ENCODE measurements at regions not wholly inside any gene's neighbourhood (a gene's known extent, or its start where the extent isn't known, plus 50 kb on each side); places are given as distances from the start of the nearest gene placed in this dataset.
A peak's percentile ranks its signal among the peaks of the same experiment; 100 is the strongest.

GRCh38 chr3:67094774-67095173, 96.7 kb downstream of the KBTBD8 start:
- H3K4me1 Mint-ChIP-seq (ENCODE audit: low read depth), result peaks cover 4% of the 10 kb centered on the region
- ChIA-PET CTCF (no interaction called here), POLR2A (no interaction called here)
- no peak for DNase-seq
- H3K27ac Mint-ChIP-seq, result no peak overlapping the region
- H3K9me3 Mint-ChIP-seq, result no peaks in the 10 kb centered on the region
- H3K27me3 Mint-ChIP-seq, result no peaks in the 10 kb centered on the region
- H3K4me3 Mint-ChIP-seq, result no peak overlapping the region
- intact Hi-C loops (cut with micrococcal nuclease), result no loop called here
- no peaks in the 10 kb centered on the region for H3K36me3 Mint-ChIP-seq

GRCh38 chr3:67104388-67104787, 106.3 kb downstream of the KBTBD8 start:
- intact Hi-C loops (cut with micrococcal nuclease), result no loop called here
- peaks cover 11% of the 10 kb centered on the region for H3K9me3 Mint-ChIP-seq
- no peaks in the 10 kb centered on the region for H3K36me3 Mint-ChIP-seq
- no peak overlapping the region for H3K27ac Mint-ChIP-seq
- H3K4me3 Mint-ChIP-seq, result no peak overlapping the region
- POLR2A ChIA-PET, result no interaction called here
- no peak for DNase-seq
- no peaks in the 10 kb centered on the region for H3K4me1 Mint-ChIP-seq (ENCODE audit: low read depth)
- H3K27me3 Mint-ChIP-seq, result no peaks in the 10 kb centered on the region
- CTCF ChIA-PET, result interaction anchor here (1.5 kb wide), 1 partner anchor 9 kb away, joined by 6 read pairs; no protein-coding TSS in a partner anchor

DNA sequence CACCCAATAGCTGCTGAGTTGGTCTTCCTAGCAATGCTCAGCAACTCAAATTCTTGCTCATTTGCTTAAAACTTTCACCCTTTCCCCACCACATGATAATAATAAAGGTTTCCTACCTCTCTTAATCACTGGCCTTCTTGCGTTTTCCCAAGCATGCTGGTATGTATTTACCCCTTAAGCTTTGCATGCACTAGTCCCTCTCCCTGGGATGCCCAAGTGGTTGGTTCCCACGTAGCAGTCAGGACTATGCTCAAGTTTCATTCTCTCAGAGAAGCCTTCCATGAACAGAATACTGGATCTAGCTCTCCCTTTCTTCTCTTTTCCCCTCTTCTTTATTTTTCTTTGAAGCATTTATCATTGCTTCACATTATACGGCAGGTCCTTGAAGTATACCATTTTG, 108.8 kb downstream of the KBTBD8 start:
- DNase-seq, result no peak
- CTCF ChIA-PET, result interaction anchor here (2.4 kb wide), 1 partner anchor 135 kb away, joined by 6 read pairs; no protein-coding TSS in a partner anchor
- Mint-ChIP-seq H3K9me3 (peaks cover 11% of the 10 kb centered on the region), H3K36me3 (no peaks in the 10 kb centered on the region), H3K27me3 (peaks cover 5% of the 10 kb centered on the region), H3K4me3 (no peak overlapping the region), H3K27ac (no peak overlapping the region), H3K4me1 (ENCODE audit: low read depth) (no peaks in the 10 kb centered on the region)
- POLR2A ChIA-PET, result no interaction called here
- intact Hi-C loops (cut with micrococcal nuclease), result no loop called here

GRCh38 chr3:67109651-67110204, 111.6 kb downstream of the KBTBD8 start:
- ChIA-PET POLR2A (no interaction called here), CTCF (interaction anchor here (0.6 to 2.3 kb wide), 20 partner anchors 13 to 1784 kb away, joined by 3 to 18 read pairs (median 4); no protein-coding TSS in a partner anchor)
- Mint-ChIP-seq H3K36me3 (no peaks in the 10 kb centered on the region), H3K4me3 (no peak overlapping the region), H3K4me1 (ENCODE audit: low read depth) (peaks cover 6% of the 10 kb centered on the region), H3K27me3 (peaks cover 16% of the 10 kb centered on the region), H3K27ac (no peak overlapping the region), H3K9me3 (no peaks in the 10 kb centered on the region)
- no peak for DNase-seq
- intact Hi-C loops (cut with micrococcal nuclease), result loop anchor here (5.0 to 10.0 kb wide), 2 partner anchors 253 to 495 kb away; no protein-coding TSS in a partner anchor

GRCh38 chr3:67113802-67114407, 115.8 kb downstream of the KBTBD8 start:
- DNase-seq, result peak; percentile 91
- Mint-ChIP-seq H3K36me3 (no peaks in the 10 kb centered on the region), H3K4me1 (ENCODE audit: low read depth) (peaks cover 6% of the 10 kb centered on the region), H3K4me3 (no peak overlapping the region), H3K27me3 (peaks cover 22% of the 10 kb centered on the region), H3K9me3 (no peaks in the 10 kb centered on the region), H3K27ac (peak overlapping the region; percentile 13)
- ChIA-PET CTCF (interaction anchor here (0.5 to 3.2 kb wide), 50 partner anchors 9 to 1858 kb away, joined by 3 to 62 read pairs (median 4); partner anchors contain the start of gene KBTBD8), POLR2A (interaction anchor here (0.6 kb wide), 1 partner anchor 78 kb away, joined by 3 read pairs; no protein-coding TSS in a partner anchor)
- intact Hi-C loops (cut with micrococcal nuclease), result loop anchor here (1.0 to 10.0 kb wide), 5 partner anchors 142 to 1762 kb away; no protein-coding TSS in a partner anchor

DNA sequence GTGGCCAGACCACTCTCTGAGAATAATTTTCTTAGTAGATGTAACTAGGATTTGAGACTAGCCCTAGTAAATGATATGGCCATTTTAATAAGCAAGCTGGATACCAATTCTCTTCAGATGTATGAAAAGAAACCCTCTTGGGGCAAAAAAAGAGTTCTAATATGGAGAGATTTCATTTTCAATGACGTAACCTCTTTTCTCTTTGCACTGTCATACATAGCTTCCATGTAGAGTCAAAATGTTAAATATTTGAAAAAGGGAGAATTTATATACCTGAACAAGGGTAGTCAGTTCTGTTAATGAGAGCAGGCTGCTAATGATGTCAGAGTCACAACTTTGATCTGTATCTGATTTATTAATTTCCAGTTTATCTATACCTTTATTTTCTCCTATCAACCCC, 120.0 kb downstream of the KBTBD8 start:
- ChIA-PET CTCF (no interaction called here), POLR2A (no interaction called here)
- no peaks in the 10 kb centered on the region for H3K9me3 Mint-ChIP-seq
- peaks cover 20% of the 10 kb centered on the region for H3K27me3 Mint-ChIP-seq
- no peak overlapping the region for H3K27ac Mint-ChIP-seq
- no peak overlapping the region for H3K4me3 Mint-ChIP-seq
- intact Hi-C loops (cut with micrococcal nuclease), result loop anchor here (10.0 kb wide), 1 partner anchor 487 kb away; no protein-coding TSS in a partner anchor
- no peak for DNase-seq
- no peaks in the 10 kb centered on the region for H3K36me3 Mint-ChIP-seq
- H3K4me1 Mint-ChIP-seq (ENCODE audit: low read depth), result peaks cover 6% of the 10 kb centered on the region

GRCh38 chr3:67118635-67119034, 120.5 kb downstream of the KBTBD8 start:
- peaks cover 2% of the 10 kb centered on the region for H3K4me1 Mint-ChIP-seq (ENCODE audit: low read depth)
- intact Hi-C loops (cut with micrococcal nuclease), result loop anchor here (10.0 kb wide), 1 partner anchor 486 kb away; no protein-coding TSS in a partner anchor
- H3K27ac Mint-ChIP-seq, result no peak overlapping the region
- H3K27me3 Mint-ChIP-seq, result peaks cover 15% of the 10 kb centered on the region
- DNase-seq, result no peak
- ChIA-PET POLR2A (no interaction called here), CTCF (no interaction called here)
- no peaks in the 10 kb centered on the region for H3K36me3 Mint-ChIP-seq
- no peak overlapping the region for H3K4me3 Mint-ChIP-seq
- H3K9me3 Mint-ChIP-seq, result no peaks in the 10 kb centered on the region

GRCh38 chr3:67123914-67124313, 125.8 kb downstream of the KBTBD8 start:
- no peaks in the 10 kb centered on the region for H3K4me1 Mint-ChIP-seq (ENCODE audit: low read depth)
- CTCF ChIA-PET, result interaction anchor here (0.6 to 0.8 kb wide), 2 partner anchors 10 to 15 kb away, joined by 3 to 4 read pairs; no protein-coding TSS in a partner anchor
- no peak overlapping the region for H3K4me3 Mint-ChIP-seq
- peaks cover 2% of the 10 kb centered on the region for H3K9me3 Mint-ChIP-seq
- no peak overlapping the region for H3K27ac Mint-ChIP-seq
- POLR2A ChIA-PET, result no interaction called here
- H3K36me3 Mint-ChIP-seq, result no peaks in the 10 kb centered on the region
- no peak for DNase-seq
- H3K27me3 Mint-ChIP-seq, result peaks cover 12% of the 10 kb centered on the region
- intact Hi-C loops (cut with micrococcal nuclease), result no loop called here

DNA sequence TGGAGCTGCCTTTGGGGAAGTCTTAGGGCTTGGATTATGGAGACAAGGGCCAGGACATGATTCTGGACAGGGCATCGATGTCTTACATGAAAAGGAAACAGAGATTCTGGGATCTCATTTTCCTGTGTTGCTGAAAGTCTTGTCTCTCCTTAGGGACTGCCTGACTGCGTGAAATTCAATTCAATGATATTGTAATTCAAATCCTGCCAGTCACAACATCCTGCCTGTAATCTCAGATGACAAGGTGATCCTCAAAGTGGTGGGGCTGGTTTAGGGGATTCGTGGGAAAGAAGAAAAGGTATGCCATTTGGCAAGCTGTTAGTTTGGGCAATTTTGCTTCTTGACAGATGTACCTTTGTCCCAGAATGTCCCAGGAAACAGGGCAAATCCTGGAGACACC, 129.1 kb downstream of the KBTBD8 start:
- intact Hi-C loops (cut with micrococcal nuclease), result no loop called here
- Mint-ChIP-seq H3K36me3 (no peaks in the 10 kb centered on the region), H3K4me1 (ENCODE audit: low read depth) (no peaks in the 10 kb centered on the region), H3K27me3 (peaks cover 11% of the 10 kb centered on the region), H3K9me3 (peaks cover 2% of the 10 kb centered on the region), H3K27ac (no peak overlapping the region), H3K4me3 (no peak overlapping the region)
- CTCF ChIA-PET, result interaction anchor here (1.1 kb wide), 1 partner anchor 155 kb away, joined by 3 read pairs; no protein-coding TSS in a partner anchor
- POLR2A ChIA-PET, result no interaction called here
- no peak for DNase-seq

- H3K27me3 Mint-ChIP-seq, result peaks cover 5% of the 10 kb centered on the region
- POLR2A ChIA-PET, result no interaction called here
These were observed 144.3 kb downstream of the KBTBD8 start for GRCh38 chr3:67142432-67142831.

GRCh38 chr3:67145738-67146137, 147.6 kb downstream of the KBTBD8 start:
- DNase-seq, result no peak
- Mint-ChIP-seq H3K27ac (no peak overlapping the region), H3K4me1 (ENCODE audit: low read depth) (no peaks in the 10 kb centered on the region), H3K36me3 (no peaks in the 10 kb centered on the region), H3K27me3 (peaks cover 6% of the 10 kb centered on the region), H3K4me3 (no peak overlapping the region), H3K9me3 (peaks cover 5% of the 10 kb centered on the region)
- intact Hi-C loops (cut with micrococcal nuclease), result no loop called here
- POLR2A ChIA-PET, result no interaction called here
- CTCF ChIA-PET, result no interaction called here

More at GRCh38 chr3:67142432-67142831, 144.3 kb downstream of the KBTBD8 start:
- Mint-ChIP-seq H3K4me3 (no peak overlapping the region), H3K4me1 (ENCODE audit: low read depth) (no peaks in the 10 kb centered on the region), H3K36me3 (no peaks in the 10 kb centered on the region), H3K9me3 (peaks cover 21% of the 10 kb centered on the region), H3K27ac (no peak overlapping the region)
- CTCF ChIA-PET, result no interaction called here
- intact Hi-C loops (cut with micrococcal nuclease), result no loop called here
- DNase-seq, result no peak

DNA sequence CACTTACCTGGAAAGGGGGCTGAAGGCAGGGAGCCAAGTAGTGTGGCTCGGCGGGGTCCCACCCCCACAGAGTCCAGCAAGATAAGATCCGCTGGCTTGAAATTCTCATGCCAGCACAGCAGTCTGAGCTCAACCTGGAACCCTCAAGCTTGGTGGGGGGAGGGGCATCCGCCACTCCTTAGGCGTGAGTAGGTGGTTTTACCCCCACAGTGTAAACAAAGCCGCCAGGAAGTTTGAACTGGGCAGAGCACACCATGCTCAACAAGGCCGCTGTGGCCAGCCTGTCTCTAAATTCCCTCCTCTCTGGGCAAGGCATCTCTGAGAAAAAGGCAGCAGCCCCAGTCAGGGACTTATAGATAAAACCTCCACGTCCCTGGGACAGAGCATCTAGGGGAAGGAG, 156.3 kb downstream of the KBTBD8 start:
- CTCF ChIA-PET, result no interaction called here
- Mint-ChIP-seq H3K27ac (no peak overlapping the region), H3K4me3 (no peak overlapping the region), H3K9me3 (peaks cover 25% of the 10 kb centered on the region), H3K4me1 (ENCODE audit: low read depth) (no peaks in the 10 kb centered on the region), H3K27me3 (no peaks in the 10 kb centered on the region), H3K36me3 (no peaks in the 10 kb centered on the region)
- POLR2A ChIA-PET, result no interaction called here
- intact Hi-C loops (cut with micrococcal nuclease), result no loop called here
- no peak for DNase-seq

- intact Hi-C loops (cut with micrococcal nuclease), result no loop called here
- Mint-ChIP-seq H3K4me1 (ENCODE audit: low read depth) (no peaks in the 10 kb centered on the region), H3K4me3 (no peak overlapping the region), H3K36me3 (no peaks in the 10 kb centered on the region), H3K27ac (no peak overlapping the region), H3K27me3 (peaks cover under 1% of the 10 kb centered on the region), H3K9me3 (no peaks in the 10 kb centered on the region)
- no peak for DNase-seq
- ChIA-PET CTCF (no interaction called here), POLR2A (no interaction called here)
These were observed 169.4 kb downstream of the KBTBD8 start for GRCh38 chr3:67167481-67167880.
